ENCODE measurements at regions not wholly inside any gene's neighbourhood (a gene's known extent, or its start where the extent isn't known, plus 50 kb on each side); places are given as distances from the start of the nearest gene placed in this dataset.

DNA sequence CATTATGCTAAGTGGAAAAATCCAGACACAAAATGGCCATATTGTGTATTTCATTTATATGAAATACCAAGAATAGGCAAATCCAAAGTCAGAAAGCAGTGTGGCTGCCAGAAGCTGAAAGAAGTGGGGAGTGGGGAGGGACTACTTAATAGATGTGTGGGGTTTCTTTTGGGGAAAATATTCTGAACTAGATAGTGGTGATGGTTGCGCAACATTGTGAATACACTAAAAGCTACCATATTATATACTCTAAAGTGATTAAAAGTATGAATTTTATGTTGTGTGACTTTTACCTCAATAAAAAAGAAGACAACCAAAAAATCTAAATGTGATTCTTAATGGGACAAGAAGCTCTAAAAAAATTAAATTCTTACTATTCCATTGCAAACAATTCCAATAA, 272.6 kb downstream of the DAD1 start:
- no peak overlapping the region for H3K9ac ChIP-seq (ENCODE audit: low read length)
- no peaks in the 10 kb centered on the region for H3K36me3 ChIP-seq (ENCODE audit: insufficient read depth, low read length)
- H3K27me3 ChIP-seq (ENCODE audit: control insufficient read depth in 1 of 2, insufficient read depth in 2 of 2, low read length in 2 of 2): no peaks in the 10 kb centered on the region
- H3K27ac ChIP-seq (ENCODE audit: low read depth, low read length): no peak overlapping the region
- H3K4me3 ChIP-seq (ENCODE audit: low read depth in 1 of 2, low read length in 2 of 2): no peak overlapping the region
- H3K4me1 ChIP-seq (ENCODE audit: insufficient read depth, low read length): no peaks in the 10 kb centered on the region
- no peaks in the 10 kb centered on the region for H3K9me3 ChIP-seq (ENCODE audit: low read length)

DNA sequence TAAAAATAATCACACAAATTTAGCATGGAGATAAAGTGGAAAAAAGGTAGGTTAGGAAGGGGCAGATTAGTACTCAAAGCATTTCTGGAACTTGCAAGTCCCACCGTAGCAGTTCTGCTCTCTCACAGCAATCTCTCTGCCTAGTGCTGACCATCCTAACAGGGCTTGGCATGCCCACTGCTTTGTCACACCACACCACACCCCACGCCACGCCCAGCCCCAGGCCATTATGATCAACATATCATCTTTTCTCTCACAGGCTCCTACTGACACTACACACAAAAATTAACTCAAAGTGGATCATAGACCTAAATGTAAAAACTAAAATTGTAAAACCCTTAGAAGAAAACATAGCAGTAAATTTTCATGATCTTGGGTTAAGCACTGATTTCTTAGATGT, 273.7 kb downstream of the DAD1 start:
- no peaks in the 10 kb centered on the region for H3K4me1 ChIP-seq (ENCODE audit: insufficient read depth, low read length)
- H3K9ac ChIP-seq (ENCODE audit: low read length): no peak overlapping the region
- no peaks in the 10 kb centered on the region for H3K36me3 ChIP-seq (ENCODE audit: insufficient read depth, low read length)
- H3K9me3 ChIP-seq (ENCODE audit: low read length): no peaks in the 10 kb centered on the region
- no peaks in the 10 kb centered on the region for H3K27me3 ChIP-seq (ENCODE audit: control insufficient read depth in 1 of 2, insufficient read depth in 2 of 2, low read length in 2 of 2)
- no peak overlapping the region for H3K4me3 ChIP-seq (ENCODE audit: low read depth in 1 of 2, low read length in 2 of 2)
- H3K27ac ChIP-seq (ENCODE audit: low read depth, low read length): no peak overlapping the region

DNA sequence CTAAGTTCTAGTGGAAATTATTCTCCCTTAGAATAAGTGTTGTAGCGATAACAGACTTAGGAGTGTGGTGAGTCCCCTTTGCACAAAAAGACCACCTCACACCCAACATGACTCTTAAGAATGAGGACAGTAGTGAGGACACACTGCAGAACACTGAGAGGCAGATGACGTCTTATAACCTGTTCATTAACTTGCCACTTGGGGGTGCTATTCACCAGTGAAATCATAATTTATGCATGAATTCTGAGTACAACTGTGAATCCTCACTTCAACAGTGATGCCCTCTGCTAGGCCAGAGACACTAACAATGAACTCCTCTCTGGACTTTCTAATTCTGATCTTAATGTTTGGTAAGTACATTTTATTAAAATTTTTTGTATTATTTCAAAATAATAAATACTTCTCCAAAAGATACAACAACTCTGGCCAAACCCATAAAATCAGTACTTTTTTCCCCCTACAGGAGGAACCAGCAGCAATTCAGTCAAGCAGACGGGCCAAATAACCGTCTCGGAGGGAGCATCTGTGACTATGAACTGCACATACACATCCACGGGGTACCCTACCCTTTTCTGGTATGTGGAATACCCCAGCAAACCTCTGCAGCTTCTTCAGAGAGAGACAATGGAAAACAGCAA, 274.7 kb downstream of the DAD1 start:
- H3K4me3 ChIP-seq (ENCODE audit: low read depth in 1 of 2, low read length in 2 of 2): no peak overlapping the region
- H3K4me1 ChIP-seq (ENCODE audit: insufficient read depth, low read length): no peaks in the 10 kb centered on the region
- H3K27me3 ChIP-seq (ENCODE audit: control insufficient read depth in 1 of 2, insufficient read depth in 2 of 2, low read length in 2 of 2): no peaks in the 10 kb centered on the region
- H3K27ac ChIP-seq (ENCODE audit: low read depth, low read length): no peak overlapping the region
- no peaks in the 10 kb centered on the region for H3K9me3 ChIP-seq (ENCODE audit: low read length)
- H3K36me3 ChIP-seq (ENCODE audit: insufficient read depth, low read length): no peaks in the 10 kb centered on the region
- no peak overlapping the region for H3K9ac ChIP-seq (ENCODE audit: low read length)

DNA sequence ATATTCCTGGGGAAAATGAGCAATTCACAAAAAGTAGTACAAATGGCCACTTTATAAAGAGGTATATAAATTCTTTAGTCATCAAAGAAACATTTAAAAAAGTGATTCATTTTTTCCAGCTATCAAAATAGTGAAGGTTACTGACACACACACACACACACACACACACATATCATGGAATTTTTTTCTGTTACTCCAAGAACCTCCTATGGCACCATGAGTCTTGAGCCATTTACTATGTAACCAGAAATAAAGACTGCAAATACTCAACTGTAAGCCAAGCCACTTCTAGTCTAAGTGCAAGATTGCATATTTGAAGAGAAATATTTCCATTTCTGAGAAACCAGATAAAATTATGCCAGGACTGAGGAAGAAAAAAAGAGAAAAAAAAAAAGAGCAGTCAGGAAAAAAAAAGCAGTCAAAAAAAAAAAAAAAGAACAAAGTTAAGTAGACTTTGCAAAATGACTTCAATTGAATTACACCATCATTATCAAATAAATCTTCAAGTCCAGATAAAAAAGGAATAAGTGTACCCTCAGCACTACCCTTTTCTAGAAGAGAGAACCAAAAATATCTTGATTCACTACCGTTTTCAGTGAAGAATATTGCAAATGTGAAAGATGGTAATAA, 275.7 kb downstream of the DAD1 start:
- H3K9ac ChIP-seq (ENCODE audit: low read length): no peak overlapping the region
- H3K4me3 ChIP-seq (ENCODE audit: low read depth in 1 of 2, low read length in 2 of 2): no peak overlapping the region
- no peaks in the 10 kb centered on the region for H3K36me3 ChIP-seq (ENCODE audit: insufficient read depth, low read length)
- no peaks in the 10 kb centered on the region for H3K9me3 ChIP-seq (ENCODE audit: low read length)
- H3K4me1 ChIP-seq (ENCODE audit: insufficient read depth, low read length): no peaks in the 10 kb centered on the region
- H3K27ac ChIP-seq (ENCODE audit: low read depth, low read length): no peak overlapping the region
- H3K27me3 ChIP-seq (ENCODE audit: control insufficient read depth in 1 of 2, insufficient read depth in 2 of 2, low read length in 2 of 2): no peaks in the 10 kb centered on the region

DNA sequence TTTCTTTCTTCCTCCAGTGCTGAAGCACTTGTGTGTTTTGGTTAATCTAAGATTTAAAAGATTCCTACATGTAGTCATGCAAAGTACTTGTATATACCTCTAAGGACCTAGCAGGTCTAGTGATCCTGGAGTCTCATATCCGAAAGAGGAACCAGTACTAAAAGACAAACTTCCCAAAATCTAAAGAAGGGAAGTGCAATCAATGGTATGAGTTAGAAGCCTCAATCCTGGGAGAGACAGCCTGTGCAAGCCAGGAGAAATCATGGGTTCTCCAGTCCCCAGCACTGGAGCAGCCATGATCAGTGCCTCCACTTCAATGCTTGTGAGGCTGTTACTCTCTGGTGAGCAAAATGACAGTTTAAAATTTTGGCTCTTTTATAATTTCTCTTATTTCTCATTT, 277.4 kb downstream of the DAD1 start:
- H3K36me3 ChIP-seq (ENCODE audit: insufficient read depth, low read length): no peaks in the 10 kb centered on the region
- no peaks in the 10 kb centered on the region for H3K9me3 ChIP-seq (ENCODE audit: low read length)
- H3K9ac ChIP-seq (ENCODE audit: low read length): no peak overlapping the region
- H3K4me3 ChIP-seq (ENCODE audit: low read depth in 1 of 2, low read length in 2 of 2): no peak overlapping the region
- H3K27ac ChIP-seq (ENCODE audit: low read depth, low read length): no peak overlapping the region
- H3K27me3 ChIP-seq (ENCODE audit: control insufficient read depth in 1 of 2, insufficient read depth in 2 of 2, low read length in 2 of 2): no peaks in the 10 kb centered on the region
- no peaks in the 10 kb centered on the region for H3K4me1 ChIP-seq (ENCODE audit: insufficient read depth, low read length)

DNA sequence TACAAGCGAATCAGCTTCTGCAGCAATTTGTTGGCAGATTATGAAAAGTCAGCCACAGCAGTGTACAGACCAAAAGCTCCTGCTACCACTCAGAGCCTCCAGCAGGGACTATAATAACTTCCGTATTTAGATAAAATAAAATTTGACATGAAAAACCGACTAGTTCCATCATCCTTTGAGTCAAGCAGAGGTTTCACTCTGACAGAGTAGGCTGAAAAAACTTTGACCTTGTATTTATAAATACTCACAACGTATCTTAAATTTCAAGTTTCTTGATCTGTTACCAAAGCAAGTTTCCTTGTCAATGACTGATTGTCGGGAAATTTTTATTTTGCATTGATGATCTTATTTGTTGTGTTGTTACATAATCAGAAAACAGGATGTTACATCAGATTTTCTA, 283.4 kb downstream of the DAD1 start:
- H3K27me3 ChIP-seq (ENCODE audit: control insufficient read depth in 1 of 2, insufficient read depth in 2 of 2, low read length in 2 of 2): no peaks in the 10 kb centered on the region
- no peaks in the 10 kb centered on the region for H3K9me3 ChIP-seq (ENCODE audit: low read length)
- H3K36me3 ChIP-seq (ENCODE audit: insufficient read depth, low read length): no peaks in the 10 kb centered on the region

DNA sequence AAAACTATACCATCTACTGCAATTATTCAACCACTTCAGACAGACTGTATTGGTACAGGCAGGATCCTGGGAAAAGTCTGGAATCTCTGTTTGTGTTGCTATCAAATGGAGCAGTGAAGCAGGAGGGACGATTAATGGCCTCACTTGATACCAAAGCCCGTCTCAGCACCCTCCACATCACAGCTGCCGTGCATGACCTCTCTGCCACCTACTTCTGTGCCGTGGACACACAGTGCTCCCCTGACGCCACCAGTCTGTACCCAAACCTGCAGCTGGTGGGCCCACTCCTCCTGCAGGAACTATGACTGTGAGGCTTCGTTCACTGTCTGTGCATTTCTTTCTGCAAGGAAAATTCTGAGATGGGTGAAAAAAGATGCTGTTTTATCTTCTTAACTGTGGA, 284.7 kb downstream of the DAD1 start:
- H3K27ac ChIP-seq (ENCODE audit: low read depth, low read length): no peak overlapping the region

More for the DNA sequence above, 283.4 kb downstream of the DAD1 start:
- no peak overlapping the region for H3K4me3 ChIP-seq (ENCODE audit: low read depth in 1 of 2, low read length in 2 of 2)
- H3K4me1 ChIP-seq (ENCODE audit: insufficient read depth, low read length): no peaks in the 10 kb centered on the region
- H3K27ac ChIP-seq (ENCODE audit: low read depth, low read length): no peak overlapping the region
- H3K9ac ChIP-seq (ENCODE audit: low read length): no peak overlapping the region

DNA sequence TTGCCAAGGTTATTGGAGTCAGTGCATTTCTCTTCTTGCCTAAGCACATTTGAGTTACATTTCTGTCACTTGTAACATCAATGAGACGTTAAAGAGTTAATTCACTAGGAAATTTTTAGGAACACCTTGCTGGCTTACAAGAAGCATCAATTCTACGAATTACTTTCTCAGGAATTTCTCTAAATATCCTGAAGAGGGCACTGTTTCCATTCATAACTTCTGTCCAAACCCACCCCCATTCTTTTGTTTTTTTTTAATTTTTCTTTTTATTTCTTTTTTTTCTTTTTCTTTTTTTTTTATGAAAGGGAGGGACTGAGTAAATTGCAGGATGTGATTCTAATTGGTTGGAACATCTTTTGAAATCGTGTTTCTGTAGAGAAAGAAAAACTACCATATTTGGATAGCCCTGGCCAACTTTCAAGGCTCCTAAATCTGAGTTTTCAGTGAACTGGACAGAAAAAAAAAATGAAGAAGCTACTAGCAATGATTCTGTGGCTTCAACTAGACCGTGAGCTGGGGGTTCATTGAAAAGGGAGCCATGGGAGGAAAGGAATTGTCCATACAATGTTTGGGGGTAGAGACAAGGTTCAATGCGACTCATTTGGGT, 285.3 kb downstream of the DAD1 start:
- H3K27me3 ChIP-seq (ENCODE audit: control insufficient read depth in 1 of 2, insufficient read depth in 2 of 2, low read length in 2 of 2): no peaks in the 10 kb centered on the region
- no peak overlapping the region for H3K27ac ChIP-seq (ENCODE audit: low read depth, low read length)
- no peaks in the 10 kb centered on the region for H3K9me3 ChIP-seq (ENCODE audit: low read length)
- H3K9ac ChIP-seq (ENCODE audit: low read length): no peak overlapping the region
- no peaks in the 10 kb centered on the region for H3K4me1 ChIP-seq (ENCODE audit: insufficient read depth, low read length)
- H3K36me3 ChIP-seq (ENCODE audit: insufficient read depth, low read length): no peaks in the 10 kb centered on the region
- H3K4me3 ChIP-seq (ENCODE audit: low read depth in 1 of 2, low read length in 2 of 2): no peak overlapping the region

More for the DNA sequence above, 284.7 kb downstream of the DAD1 start:
- no peaks in the 10 kb centered on the region for H3K36me3 ChIP-seq (ENCODE audit: insufficient read depth, low read length)
- no peaks in the 10 kb centered on the region for H3K27me3 ChIP-seq (ENCODE audit: control insufficient read depth in 1 of 2, insufficient read depth in 2 of 2, low read length in 2 of 2)
- no peaks in the 10 kb centered on the region for H3K9me3 ChIP-seq (ENCODE audit: low read length)
- H3K4me3 ChIP-seq (ENCODE audit: low read depth in 1 of 2, low read length in 2 of 2): no peak overlapping the region
- H3K9ac ChIP-seq (ENCODE audit: low read length): no peak overlapping the region
- H3K4me1 ChIP-seq (ENCODE audit: insufficient read depth, low read length): no peaks in the 10 kb centered on the region

DNA sequence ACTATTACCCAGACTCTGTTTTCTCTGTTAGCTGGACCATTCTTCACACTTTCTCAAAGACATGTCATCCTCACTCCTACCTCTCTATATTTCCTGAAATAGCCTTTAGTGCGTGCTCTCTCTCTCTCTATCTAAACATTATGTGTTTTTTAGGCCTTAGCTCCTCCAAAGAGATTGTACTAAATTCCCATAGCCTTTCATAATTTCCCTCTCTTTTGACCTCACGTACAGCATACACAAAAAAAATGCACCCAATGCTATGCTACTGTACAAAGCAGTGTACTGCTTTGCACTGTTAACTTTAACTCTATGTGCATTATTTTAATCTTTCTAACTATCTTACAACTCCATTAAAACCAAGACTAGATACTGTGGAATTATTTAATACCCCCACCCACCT, 288.4 kb downstream of the DAD1 start:
- Histone ChIP-seq H3K4me1 (ENCODE audit: insufficient read depth, low read length) (no peaks in the 10 kb centered on the region), H3K36me3 (ENCODE audit: insufficient read depth, low read length) (no peaks in the 10 kb centered on the region), H3K9ac (ENCODE audit: low read length) (no peak overlapping the region), H3K9me3 (ENCODE audit: low read length) (no peaks in the 10 kb centered on the region), H3K27ac (ENCODE audit: low read depth, low read length) (no peak overlapping the region), H3K4me3 (ENCODE audit: low read depth in 1 of 2, low read length in 2 of 2) (no peak overlapping the region), H3K27me3 (ENCODE audit: control insufficient read depth in 1 of 2, insufficient read depth in 2 of 2, low read length in 2 of 2) (no peaks in the 10 kb centered on the region)

DNA sequence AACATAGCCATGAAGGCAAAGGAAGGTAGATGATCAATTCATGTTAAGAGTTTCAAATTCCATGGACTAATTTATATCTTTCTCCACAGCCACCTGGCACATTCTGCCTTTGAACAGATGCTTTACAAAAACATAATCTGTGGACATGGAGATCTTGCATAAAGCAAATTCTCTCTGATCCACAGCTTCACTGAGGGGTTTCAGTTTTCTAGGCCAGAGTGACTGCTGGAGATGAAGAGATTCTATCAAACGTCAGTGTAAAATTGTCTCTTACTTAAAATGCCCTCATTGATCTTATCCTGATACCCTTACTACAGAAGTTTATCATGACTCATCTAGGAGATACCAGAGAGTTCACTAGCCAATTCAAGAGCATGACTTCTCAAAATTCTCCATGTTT, 291.6 kb downstream of the DAD1 start:
- no peak overlapping the region for H3K27ac ChIP-seq (ENCODE audit: low read depth, low read length)
- no peaks in the 10 kb centered on the region for H3K36me3 ChIP-seq (ENCODE audit: insufficient read depth, low read length)
- no peaks in the 10 kb centered on the region for H3K27me3 ChIP-seq (ENCODE audit: control insufficient read depth in 1 of 2, insufficient read depth in 2 of 2, low read length in 2 of 2)
- H3K4me1 ChIP-seq (ENCODE audit: insufficient read depth, low read length): no peaks in the 10 kb centered on the region
- H3K9ac ChIP-seq (ENCODE audit: low read length): no peak overlapping the region
- no peaks in the 10 kb centered on the region for H3K9me3 ChIP-seq (ENCODE audit: low read length)
- no peak overlapping the region for H3K4me3 ChIP-seq (ENCODE audit: low read depth in 1 of 2, low read length in 2 of 2)

DNA sequence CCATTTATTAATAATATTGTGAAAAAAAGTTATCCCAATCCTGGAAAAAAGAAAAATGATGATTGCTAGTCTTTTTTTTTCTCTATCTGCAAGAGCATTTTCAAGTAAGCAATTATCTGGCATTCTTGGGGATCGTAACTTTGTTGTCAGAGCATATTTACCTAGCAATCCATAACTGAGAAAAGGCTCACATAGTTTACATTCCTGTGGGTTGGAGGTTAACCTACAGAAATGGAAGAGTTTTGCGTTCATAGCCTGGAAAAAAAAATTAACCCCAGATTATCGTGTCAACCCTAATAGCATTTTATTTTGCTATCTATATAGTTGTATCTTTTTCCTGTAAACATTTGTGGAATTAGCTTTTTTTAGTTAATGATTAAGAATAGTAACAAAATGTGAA, 292.3 kb downstream of the DAD1 start:
- no peaks in the 10 kb centered on the region for H3K9me3 ChIP-seq (ENCODE audit: low read length)
- no peak overlapping the region for H3K9ac ChIP-seq (ENCODE audit: low read length)
- no peaks in the 10 kb centered on the region for H3K27me3 ChIP-seq (ENCODE audit: control insufficient read depth in 1 of 2, insufficient read depth in 2 of 2, low read length in 2 of 2)
- no peaks in the 10 kb centered on the region for H3K36me3 ChIP-seq (ENCODE audit: insufficient read depth, low read length)
- no peak overlapping the region for H3K4me3 ChIP-seq (ENCODE audit: low read depth in 1 of 2, low read length in 2 of 2)
- H3K27ac ChIP-seq (ENCODE audit: low read depth, low read length): no peak overlapping the region
- no peaks in the 10 kb centered on the region for H3K4me1 ChIP-seq (ENCODE audit: insufficient read depth, low read length)

DNA sequence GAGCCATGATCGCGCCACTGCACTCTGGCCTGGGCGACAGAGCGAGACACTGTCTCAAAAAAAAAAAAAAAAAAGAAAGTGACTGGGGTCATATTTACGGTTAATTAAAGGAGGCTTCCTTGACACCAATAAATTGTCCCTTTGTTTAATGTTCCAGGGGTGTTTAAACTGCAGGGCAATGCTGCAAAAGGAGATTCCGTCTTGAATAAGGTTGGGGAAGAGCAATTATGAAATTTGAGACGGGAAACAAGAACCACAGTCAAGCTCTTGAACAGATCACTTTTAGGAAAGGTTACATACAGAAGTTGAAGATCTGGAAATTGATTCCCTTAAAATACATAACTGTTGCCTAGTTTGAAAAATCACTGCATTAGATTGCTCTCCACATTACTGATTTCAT, 292.9 kb downstream of the DAD1 start:
- H3K4me1 ChIP-seq (ENCODE audit: insufficient read depth, low read length): no peaks in the 10 kb centered on the region
- H3K27ac ChIP-seq (ENCODE audit: low read depth, low read length): no peak overlapping the region
- H3K4me3 ChIP-seq (ENCODE audit: low read depth in 1 of 2, low read length in 2 of 2): no peak overlapping the region
- H3K9ac ChIP-seq (ENCODE audit: low read length): no peak overlapping the region
- H3K9me3 ChIP-seq (ENCODE audit: low read length): no peaks in the 10 kb centered on the region
- no peaks in the 10 kb centered on the region for H3K27me3 ChIP-seq (ENCODE audit: control insufficient read depth in 1 of 2, insufficient read depth in 2 of 2, low read length in 2 of 2)
- no peaks in the 10 kb centered on the region for H3K36me3 ChIP-seq (ENCODE audit: insufficient read depth, low read length)
